Mucosa of stomach (tissue), 1 donor: ENCODE measurements at regions not wholly inside any gene's neighbourhood (a gene's known extent, or its start where the extent isn't known, plus 50 kb on each side); places are given as distances from the start of the nearest gene placed in this dataset.

ENCODE experiments used
- H3K27me3 ChIP-seq: one replicate; pipeline ENCODE4 v1.7.0; 2013; ENCODE audit warnings: mild to moderate bottlenecking, low read length; ENCODE audit not compliant: control insufficient read depth, insufficient read depth
- H3K36me3 ChIP-seq: one replicate; pipeline ENCODE4 v1.7.0; 2013; ENCODE audit warnings: low read length; ENCODE audit not compliant: control insufficient read depth, insufficient read depth
- H3K4me1 ChIP-seq: one replicate; pipeline ENCODE4 v1.7.0; 2013; ENCODE audit warnings: mild to moderate bottlenecking, low read length; ENCODE audit not compliant: control insufficient read depth, insufficient read depth
- H3K4me3 ChIP-seq: one replicate; pipeline ENCODE4 v1.7.0; 2013; ENCODE audit warnings: low read length
- H3K9ac ChIP-seq: one replicate; pipeline ENCODE4 v1.7.0; 2013; ENCODE audit warnings: mild to moderate bottlenecking, low read length, moderate library complexity
- H3K9me3 ChIP-seq: one replicate; pipeline ENCODE4 v1.7.0; 2013; ENCODE audit warnings: mild to moderate bottlenecking, low read length, moderate library complexity; ENCODE audit not compliant: control insufficient read depth
- donor health status: Pancreatic carcinoma.

DNA sequence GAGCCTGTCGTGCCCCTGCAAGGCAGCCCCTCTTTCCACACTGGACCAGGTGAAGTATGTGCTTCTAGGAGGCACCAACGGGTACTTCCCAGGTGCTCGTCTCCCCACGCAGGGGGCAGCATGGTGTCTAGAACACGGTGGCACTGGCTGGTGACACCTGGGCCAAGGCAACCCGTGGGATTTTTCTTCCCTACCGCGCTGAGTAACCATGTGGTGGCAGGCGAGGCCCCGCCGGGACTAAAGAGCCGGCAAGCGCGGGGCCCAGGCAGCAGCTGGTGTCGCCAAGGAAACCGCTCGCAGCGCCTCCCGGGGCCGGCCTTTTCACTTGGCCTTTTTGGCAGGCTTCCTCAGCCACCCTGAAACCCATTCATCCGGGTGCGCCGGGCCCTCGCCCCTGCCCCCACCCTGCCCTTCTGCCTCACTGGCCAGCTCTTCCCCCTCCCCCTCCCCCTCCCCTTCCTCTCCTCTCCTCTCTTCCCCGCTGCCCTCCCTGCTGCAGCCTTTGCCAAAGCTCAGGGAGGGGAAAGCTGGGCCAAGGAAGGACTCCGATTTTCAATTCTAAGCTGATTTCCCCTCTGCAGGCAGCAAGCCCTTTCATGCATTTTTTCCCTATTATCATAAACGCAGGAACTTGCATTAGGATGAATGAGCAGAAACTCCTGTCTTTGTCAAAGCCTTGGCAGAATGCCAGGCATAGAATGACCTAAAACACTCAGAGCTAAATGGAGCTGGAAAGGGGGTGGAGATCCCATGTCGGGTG, 81.2 kb downstream of the IRF2BPL start:
- H3K36me3 ChIP-seq, result no peaks in the 10 kb centered on the region
- no peak overlapping the region for H3K4me3 ChIP-seq
- peak overlapping the region; percentile 54 for H3K9ac ChIP-seq
- H3K27me3 ChIP-seq, result no peaks in the 10 kb centered on the region
- no peaks in the 10 kb centered on the region for H3K9me3 ChIP-seq
- H3K4me1 ChIP-seq, result peaks cover 21% of the 10 kb centered on the region

DNA sequence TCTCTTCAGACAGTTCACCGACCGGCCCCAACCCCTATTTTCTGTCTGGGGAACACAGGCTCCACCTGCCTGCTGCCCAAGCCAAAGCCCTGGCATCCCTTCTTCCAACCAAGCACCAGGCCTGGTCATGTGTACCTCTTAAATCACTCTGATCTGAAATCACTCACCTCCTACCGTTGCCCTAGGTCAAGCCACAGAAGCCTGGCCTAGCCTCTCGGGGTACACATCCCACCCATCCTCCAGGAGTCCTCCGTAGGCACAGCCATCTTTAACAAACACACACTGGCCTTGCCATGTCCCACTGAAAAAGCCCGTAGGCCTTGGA, 81.8 kb downstream of the IRF2BPL start:
- Histone ChIP-seq H3K9me3 (no peaks in the 10 kb centered on the region), H3K4me3 (no peak overlapping the region), H3K4me1 (peaks cover 21% of the 10 kb centered on the region), H3K9ac (peak overlapping the region; percentile 54), H3K36me3 (no peaks in the 10 kb centered on the region), H3K27me3 (no peaks in the 10 kb centered on the region)

DNA sequence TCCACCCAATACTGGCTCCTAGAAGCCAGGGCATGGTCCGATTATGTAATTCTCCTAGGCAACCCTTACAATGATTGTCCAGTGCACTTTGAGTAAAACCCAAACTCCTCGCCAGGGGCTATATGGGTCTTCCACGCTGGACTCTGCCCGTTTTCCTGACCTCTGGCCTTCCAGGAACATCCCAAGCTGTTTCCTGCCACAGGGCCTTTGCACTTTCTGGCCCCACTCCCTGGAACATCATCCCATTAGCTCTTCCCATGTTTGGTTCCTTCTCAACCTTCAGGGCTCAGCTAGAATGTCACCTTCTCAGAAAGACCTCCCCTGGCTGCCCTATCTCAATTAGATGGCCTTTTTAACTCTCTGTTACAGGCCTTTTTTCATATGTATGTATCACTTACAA, 85.4 kb downstream of the IRF2BPL start:
- peaks cover 2% of the 10 kb centered on the region for H3K27me3 ChIP-seq
- H3K9ac ChIP-seq, result no peak overlapping the region
- H3K4me3 ChIP-seq, result no peak overlapping the region
- peaks cover 17% of the 10 kb centered on the region for H3K4me1 ChIP-seq
- H3K36me3 ChIP-seq, result no peaks in the 10 kb centered on the region
- no peaks in the 10 kb centered on the region for H3K9me3 ChIP-seq

DNA sequence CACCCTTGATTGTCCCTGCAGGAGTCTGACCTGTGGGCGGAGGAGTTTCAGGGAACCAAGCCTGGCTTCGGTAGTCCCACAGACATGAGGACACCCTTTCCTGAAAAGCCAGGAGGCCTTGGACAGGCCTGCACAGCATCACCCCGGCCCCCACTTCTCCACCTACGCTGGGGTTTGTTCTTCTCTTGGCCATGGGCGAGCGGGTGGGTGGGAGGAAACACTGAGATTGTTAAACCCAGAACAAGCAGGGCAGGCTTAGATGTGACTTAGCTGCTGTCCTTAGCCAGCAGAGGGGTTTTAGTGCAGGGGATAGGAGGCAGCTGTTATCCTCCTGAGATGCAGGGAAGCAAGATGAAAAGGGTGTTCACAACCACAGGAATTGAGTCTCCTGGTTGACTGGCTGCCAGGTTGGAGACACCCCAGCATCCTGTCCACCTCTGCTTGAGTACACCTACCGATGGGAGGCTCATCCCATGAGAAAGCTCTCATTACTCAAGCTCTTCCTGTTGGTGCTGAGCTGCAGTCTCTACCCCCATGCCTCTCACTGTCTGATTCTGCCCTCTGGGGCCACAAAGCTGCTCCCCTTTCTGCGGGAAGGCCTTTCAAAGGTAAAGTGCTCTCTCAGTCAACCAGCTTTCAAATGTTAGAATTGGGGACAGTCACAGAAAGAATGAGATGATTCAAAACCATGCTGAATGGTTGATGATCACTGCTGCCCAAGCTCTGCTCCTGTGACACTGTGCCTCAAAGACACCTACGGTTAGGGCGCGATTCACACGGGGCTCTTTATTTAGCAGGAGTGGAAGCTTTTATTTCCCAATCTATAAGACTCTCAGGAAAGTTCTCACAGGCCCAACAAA, 86.3 kb downstream of the IRF2BPL start:
- Histone ChIP-seq H3K36me3 (no peaks in the 10 kb centered on the region), H3K4me3 (no peak overlapping the region), H3K9me3 (no peaks in the 10 kb centered on the region), H3K4me1 (peaks cover 17% of the 10 kb centered on the region), H3K9ac (no peak overlapping the region), H3K27me3 (peaks cover 4% of the 10 kb centered on the region)

DNA sequence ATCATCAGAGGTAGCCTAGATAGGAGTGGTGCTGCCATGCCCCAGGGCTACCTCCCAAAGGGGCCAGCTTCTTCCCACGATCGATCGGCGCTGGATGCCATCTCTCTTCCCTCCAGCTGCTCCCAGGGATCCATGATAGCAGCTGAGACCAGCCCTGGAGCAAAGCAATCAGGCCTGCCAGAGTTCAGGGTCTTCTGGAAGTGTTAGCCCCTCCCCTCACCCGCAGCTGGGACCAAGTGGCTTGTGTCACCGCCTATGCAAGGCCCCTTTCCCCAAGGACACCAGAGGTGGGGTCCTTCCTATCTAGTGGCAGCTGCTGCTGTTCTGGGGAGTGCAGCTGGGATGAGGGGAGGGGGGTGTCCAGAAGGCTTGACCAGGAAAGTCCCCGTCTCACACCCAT, 87.0 kb downstream of the IRF2BPL start:
- H3K9me3 ChIP-seq, result no peaks in the 10 kb centered on the region
- H3K4me1 ChIP-seq, result peaks cover 11% of the 10 kb centered on the region
- H3K9ac ChIP-seq, result no peak overlapping the region
- no peaks in the 10 kb centered on the region for H3K36me3 ChIP-seq
- peaks cover 4% of the 10 kb centered on the region for H3K27me3 ChIP-seq
- H3K4me3 ChIP-seq, result no peak overlapping the region

DNA sequence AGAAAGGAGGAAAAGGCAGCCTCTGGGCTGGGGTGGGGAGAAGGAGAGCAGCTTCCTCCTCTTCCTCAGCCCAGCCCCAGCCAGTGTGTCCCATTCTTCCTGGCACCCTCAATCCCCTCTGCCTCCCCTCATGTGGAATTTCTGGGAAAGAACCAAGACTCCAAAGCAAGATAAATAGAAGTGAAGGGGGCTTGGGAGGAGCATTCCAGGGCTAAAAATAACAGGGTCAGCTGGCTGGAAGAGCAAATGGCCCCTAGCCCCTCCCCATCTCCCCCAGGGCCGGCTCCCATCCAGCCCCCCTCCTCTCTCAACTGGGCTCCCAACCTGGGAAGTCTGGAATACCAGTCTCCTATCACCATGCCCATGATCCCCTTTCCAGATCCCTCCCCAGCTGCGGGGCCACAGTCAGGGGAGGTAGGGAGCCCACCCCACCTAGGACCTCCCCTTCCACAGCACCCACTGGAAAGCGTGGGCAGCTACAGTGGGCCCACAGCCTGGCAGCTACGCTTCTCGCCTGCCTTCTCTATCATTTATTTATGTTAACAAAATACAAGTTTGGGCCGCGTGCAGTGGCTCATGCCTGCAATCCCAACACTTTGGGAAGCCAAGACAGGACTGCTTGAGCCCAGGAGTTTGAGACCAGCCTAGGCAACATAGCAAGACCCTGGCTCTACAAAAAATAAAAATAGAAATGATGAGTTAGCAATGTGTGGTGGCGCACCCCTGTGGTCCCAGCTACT, 88.3 kb downstream of the IRF2BPL start:
- Histone ChIP-seq H3K36me3 (no peaks in the 10 kb centered on the region), H3K27me3 (peaks cover 4% of the 10 kb centered on the region), H3K4me1 (peaks cover 10% of the 10 kb centered on the region), H3K4me3 (no peak overlapping the region), H3K9ac (no peak overlapping the region), H3K9me3 (no peaks in the 10 kb centered on the region)

DNA sequence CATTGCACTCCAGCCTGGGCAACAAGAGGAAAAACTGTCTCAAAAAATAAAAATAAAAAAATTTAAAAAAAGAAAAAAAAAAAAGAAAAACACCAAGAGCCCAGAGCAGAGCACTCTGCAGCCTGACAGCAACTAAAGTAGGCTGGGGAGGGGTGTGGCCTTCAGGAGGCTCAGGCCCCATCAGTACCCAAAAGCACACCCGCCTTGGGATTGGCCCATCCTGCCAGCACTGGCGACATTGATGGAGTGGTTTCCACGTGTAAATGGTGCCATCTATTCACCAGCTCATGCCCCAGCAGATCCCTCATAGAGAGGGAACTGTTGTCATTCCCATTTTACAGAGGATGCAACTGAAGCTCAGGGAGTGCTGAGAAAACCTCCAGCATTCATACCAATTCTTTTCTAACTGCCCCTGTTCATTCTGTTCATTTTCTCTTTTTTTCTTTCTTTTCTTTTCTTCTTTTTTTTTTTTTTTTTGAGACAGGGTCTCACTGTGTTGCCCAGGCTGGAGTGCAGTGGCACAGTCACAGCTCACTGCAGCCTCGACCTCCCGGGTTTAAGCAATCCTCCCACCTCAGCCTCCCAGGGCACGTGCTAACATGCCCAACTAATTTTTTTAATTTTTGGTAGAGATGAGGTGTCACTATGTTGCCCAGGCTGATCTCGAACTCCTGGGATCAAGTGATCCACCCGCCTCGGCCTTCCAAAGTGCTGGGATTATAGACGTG, 89.3 kb downstream of the IRF2BPL start:
- H3K27me3 ChIP-seq, result peaks cover 4% of the 10 kb centered on the region
- no peak overlapping the region for H3K9ac ChIP-seq
- no peak overlapping the region for H3K4me3 ChIP-seq
- peaks cover 10% of the 10 kb centered on the region for H3K4me1 ChIP-seq
- no peaks in the 10 kb centered on the region for H3K36me3 ChIP-seq
- H3K9me3 ChIP-seq, result no peaks in the 10 kb centered on the region

DNA sequence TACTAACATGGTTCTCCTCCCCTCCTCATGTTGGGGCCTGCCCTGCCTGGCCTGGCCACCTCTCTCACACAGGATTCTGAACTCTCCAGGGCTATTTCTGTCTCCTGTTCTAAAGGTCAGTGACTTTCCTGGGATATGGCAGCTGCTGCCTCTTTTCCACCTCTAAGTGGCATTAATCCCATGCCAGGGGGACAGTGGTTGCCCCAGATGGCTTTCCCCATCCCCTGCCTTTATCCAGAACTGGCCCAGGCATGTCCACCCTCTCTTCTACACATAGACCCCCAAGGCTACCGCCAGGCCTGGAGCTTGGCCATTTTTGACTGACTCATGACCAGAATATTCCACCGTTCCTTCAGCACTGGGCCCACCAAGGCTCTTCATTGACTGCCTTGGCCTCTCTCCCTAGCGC, 90.4 kb downstream of the IRF2BPL start:
- Histone ChIP-seq H3K9ac (peak overlapping the region; percentile 19), H3K27me3 (peaks cover 4% of the 10 kb centered on the region), H3K4me1 (peaks cover 10% of the 10 kb centered on the region), H3K9me3 (no peaks in the 10 kb centered on the region), H3K36me3 (no peaks in the 10 kb centered on the region), H3K4me3 (no peak overlapping the region)

DNA sequence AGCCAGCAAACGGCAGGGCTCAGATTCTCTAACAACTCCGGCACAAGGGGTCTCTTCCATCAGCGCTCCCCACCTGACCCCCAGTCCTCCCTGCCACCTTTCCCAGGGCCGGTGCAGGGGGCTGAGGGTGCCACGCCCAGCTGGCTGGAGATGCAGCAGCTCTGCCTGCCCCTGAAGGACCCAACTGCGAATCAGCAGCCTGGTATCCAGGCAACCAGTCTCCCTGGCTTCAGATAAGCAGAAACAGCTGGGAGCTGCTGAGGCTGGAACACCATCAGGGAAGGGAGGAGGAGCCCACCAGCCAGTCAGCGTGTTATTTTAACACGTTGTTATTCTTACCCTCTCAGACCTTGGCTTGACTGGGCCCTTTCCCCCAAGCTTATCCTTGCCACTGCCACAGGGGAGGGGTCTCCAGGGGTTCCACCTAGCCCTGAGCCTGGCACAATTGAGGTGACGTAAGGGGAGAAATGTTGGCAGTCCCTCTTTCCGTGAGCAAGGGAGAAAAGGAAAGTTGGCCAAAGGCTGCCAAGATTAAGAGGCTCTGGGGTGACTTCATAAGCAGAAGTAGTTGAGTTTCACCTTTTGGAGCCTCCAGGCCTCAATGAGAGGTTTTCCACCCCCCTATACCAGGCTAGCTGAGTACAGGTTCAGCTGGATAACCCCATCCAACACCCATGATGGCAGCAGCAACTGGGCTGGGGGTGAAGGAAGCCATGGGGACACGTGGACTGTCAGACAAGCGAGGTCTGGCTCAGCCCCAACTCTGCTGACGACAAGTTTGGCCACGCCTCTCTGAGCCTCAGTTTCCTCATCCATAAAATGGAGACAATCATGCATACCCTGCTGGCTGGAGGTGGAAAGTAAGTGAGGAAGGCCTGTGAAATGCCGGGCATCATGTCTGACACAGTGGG, 91.1 kb downstream of the IRF2BPL start:
- Histone ChIP-seq H3K36me3 (no peaks in the 10 kb centered on the region), H3K9ac (peak overlapping the region; percentile 19), H3K4me3 (no peak overlapping the region), H3K9me3 (no peaks in the 10 kb centered on the region), H3K27me3 (peaks cover 4% of the 10 kb centered on the region), H3K4me1 (peaks cover 10% of the 10 kb centered on the region)

DNA sequence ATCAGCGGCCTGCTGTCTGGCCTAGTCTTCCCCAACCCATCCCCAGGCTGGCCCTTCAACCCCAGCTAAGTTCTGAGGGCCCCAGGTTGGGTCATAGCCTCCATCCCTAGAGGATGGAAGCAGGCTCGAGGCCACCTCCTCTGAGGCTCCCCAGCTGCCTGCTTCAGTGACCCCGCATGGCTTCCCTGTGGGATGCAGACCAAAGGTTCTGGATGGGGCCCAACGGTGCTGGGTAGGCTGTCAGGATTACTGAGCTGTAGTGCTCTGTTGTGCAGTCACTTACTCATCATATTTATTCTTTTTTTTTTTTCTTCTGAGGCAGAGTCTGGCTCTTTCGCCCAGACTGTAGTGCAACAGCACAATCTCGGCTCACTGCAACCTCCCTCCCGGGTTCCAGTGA, 92.0 kb downstream of the IRF2BPL start:
- Histone ChIP-seq H3K9me3 (no peaks in the 10 kb centered on the region), H3K36me3 (no peaks in the 10 kb centered on the region), H3K4me3 (no peak overlapping the region), H3K9ac (no peak overlapping the region), H3K27me3 (peaks cover 4% of the 10 kb centered on the region), H3K4me1 (peaks cover 10% of the 10 kb centered on the region)

DNA sequence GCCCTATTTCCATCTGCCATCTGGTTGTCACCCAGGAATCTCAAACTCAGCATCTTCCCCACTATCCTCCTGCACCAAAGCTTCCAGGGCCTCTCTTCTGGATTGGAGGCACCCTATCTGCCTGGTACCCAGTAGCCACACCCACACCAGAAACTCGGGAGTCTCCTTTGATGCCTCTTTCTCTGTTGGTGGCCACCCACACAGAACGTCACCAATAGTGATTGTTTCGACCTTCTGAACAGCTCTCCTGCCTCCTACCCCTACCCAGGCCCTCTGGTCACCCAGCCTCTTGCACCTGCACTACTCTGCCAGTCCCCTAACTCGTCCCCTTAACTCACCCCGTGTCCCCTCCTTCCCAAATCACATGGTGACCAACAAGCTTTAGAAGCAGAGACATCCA, 95.0 kb downstream of the IRF2BPL start:
- Histone ChIP-seq H3K4me3 (no peak overlapping the region), H3K9ac (no peak overlapping the region)

More for the DNA sequence above, 95.0 kb downstream of the IRF2BPL start:
- Histone ChIP-seq H3K36me3 (no peaks in the 10 kb centered on the region), H3K9me3 (no peaks in the 10 kb centered on the region), H3K4me1 (peaks cover 10% of the 10 kb centered on the region), H3K27me3 (peaks cover 4% of the 10 kb centered on the region)
